Lower leg skin (tissue), 4 donors: ENCODE measurements at regions not wholly inside any gene's neighbourhood (a gene's known extent, or its start where the extent isn't known, plus 50 kb on each side); places are given as distances from the start of the nearest gene placed in this dataset.

Experiments
- DNase-seq, 2 donors: peaks; one replicate each; pipeline ENCODE4 v3.0.0-alpha.2; 2019; ENCODE audit warnings: low spot score in 2 of 2
- H3K4me3 ChIP-seq: fragments of 200-600 bp; sonication (generic); 2 replicates; pipeline ENCODE4 v1.5.1; 2017; ENCODE audit warnings: mild to moderate bottlenecking, low read depth; ENCODE audit not compliant: poor library complexity, severe bottlenecking
- POLR2A ChIP-seq, 2 donors: fragments of 450-650 bp; IDR thresholded peaks; one replicate each; pipeline ENCODE4 v1.6.1; 2016 to 2017; ENCODE audit warnings: antibody characterized with exemption in 2 of 2, mild to moderate bottlenecking in 1 of 2, moderate library complexity in 1 of 2
- WGBS, 2 donors: methylation state at CpG; one replicate each; pipeline ENCODE4 v1.1.5; 2018; 5-methylcytosine and 5-hydroxymethylcytosine counted together
- intact Hi-C: fragments of 100-400 bp; cut with DNase I; formaldehyde crosslinking; loops from one replicate; pipeline ENCODE4 v1.15.0; 2023; ENCODE audit warnings: low total_unique reads
- TF ChIP-seq, protein P1 (sequence below), 3 donors: fragments of 450-650 bp; IDR thresholded peaks; one replicate each; pipeline ENCODE4 v1.5.1; 2016; ENCODE audit warnings: antibody characterized with exemption in 3 of 3, mild to moderate bottlenecking in 3 of 3, moderate library complexity in 2 of 3

DNA sequence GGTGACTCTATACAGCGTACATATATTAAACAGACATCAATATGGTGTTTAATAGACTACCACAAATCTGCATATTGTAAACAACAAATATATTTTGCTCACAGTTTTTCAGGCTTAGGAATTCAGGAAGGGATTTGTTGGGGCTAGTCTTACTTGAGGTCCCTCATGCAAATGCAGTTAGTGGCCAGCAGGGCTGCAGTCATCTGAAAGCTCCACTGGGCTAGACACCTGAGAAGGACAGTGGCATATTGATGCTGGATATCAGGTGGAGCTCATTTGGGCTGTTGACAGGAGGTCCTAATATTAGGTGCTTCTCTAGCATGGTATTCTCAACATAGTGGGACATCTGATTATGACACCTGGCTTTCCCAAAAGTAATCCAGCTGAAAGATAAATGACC lies 493.8 kb upstream of the PABPC4L start:
- H3K4me3 ChIP-seq = no peak overlapping the region
- no peak for TF ChIP-seq POLR2A (IDR thresholded peaks at IDR 0.05)
- TF ChIP-seq, protein P1, sequence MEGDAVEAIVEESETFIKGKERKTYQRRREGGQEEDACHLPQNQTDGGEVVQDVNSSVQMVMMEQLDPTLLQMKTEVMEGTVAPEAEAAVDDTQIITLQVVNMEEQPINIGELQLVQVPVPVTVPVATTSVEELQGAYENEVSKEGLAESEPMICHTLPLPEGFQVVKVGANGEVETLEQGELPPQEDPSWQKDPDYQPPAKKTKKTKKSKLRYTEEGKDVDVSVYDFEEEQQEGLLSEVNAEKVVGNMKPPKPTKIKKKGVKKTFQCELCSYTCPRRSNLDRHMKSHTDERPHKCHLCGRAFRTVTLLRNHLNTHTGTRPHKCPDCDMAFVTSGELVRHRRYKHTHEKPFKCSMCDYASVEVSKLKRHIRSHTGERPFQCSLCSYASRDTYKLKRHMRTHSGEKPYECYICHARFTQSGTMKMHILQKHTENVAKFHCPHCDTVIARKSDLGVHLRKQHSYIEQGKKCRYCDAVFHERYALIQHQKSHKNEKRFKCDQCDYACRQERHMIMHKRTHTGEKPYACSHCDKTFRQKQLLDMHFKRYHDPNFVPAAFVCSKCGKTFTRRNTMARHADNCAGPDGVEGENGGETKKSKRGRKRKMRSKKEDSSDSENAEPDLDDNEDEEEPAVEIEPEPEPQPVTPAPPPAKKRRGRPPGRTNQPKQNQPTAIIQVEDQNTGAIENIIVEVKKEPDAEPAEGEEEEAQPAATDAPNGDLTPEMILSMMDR (IDR thresholded peaks at IDR 0.05) = no peak
- 94 to 97% methylated on average over 1 of the region's 1 CpG for WGBS, 2 donors
- no peak for DNase-seq
- intact Hi-C loops = no loop called here

DNA sequence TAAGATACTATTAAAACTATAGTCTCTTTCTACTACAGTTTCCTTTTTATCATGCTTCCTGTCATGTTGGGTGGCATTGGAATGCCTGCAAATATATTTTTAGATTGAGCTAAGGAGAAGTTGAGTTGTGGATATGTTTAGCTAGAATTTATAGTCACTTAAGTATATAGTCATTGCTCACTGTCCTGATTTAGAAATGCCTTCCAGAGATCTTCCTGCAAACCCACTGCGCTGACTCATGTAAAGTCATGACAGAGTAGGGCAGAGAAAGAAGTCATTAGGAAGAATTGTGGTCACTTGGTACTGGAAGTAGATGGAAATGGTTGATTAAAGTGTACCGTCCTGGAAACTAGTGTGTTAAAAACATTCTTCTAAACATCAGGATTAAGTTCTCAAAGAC lies 490.3 kb upstream of the PABPC4L start:
- WGBS, 2 donors = 89 to 91% methylated on average over 2 of the region's 2 CpGs
- intact Hi-C loops = no loop called here

DNA sequence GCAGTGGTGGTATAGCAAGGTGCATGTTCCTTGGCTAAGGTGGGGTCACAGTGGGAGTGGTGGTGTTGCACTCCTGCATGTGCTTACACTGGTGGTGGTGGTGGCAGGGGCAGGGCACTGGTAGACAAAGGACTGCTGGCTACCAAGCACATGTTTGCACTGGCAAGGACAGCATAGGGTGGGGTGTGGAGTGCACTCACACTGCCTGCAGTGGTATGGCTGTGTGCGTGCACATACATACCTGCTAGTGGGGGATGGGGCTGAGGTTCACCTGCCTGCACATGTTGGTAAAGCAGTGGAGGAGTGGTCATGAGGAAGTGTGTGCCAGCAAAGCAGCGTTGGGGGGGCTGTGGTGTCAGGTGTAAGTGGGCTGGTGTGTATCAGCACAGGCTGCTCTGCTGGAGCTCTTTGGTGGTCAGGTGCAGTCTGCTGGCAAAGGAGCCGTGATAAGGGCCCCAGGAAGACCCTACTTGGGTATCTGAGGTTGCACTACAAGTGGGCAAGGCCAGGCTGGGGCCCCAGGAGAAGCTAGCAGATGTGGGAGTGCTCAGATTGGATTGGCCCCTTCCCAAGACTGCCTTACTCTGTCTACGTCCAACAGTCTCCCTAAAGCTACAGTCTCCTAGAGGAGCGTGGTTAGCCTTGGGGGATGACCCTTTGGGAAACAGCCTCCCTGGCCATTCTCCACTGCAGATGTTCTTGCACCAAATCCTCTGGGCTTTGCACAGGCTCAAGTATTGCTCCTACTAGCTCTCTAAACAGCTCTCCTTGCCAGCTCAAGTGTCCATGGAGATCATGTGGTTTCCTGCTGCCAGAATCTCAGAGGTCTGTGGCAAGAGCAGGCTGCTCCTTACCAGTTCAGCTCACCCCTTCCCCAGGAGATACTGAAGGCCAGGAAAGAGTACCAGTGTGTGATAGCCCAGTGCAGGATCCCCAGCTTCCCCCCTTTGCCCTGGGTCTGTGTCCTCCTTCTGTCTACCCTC lies 486.3 kb upstream of the PABPC4L start:
- TF ChIP-seq POLR2A (IDR thresholded peaks at IDR 0.05) = no peak
- TF ChIP-seq, protein P1 (IDR thresholded peaks at IDR 0.05) = no peak
- 57 to 68% methylated on average over 4 of the region's 5 CpGs for WGBS, 2 donors
- peak in 1 of 2 donors; percentile 76 for DNase-seq
- intact Hi-C loops = no loop called here
- H3K4me3 ChIP-seq = no peak overlapping the region

More for the DNA sequence above, 490.3 kb upstream of the PABPC4L start:
- no peak overlapping the region for H3K4me3 ChIP-seq
- TF ChIP-seq, protein P1 (IDR thresholded peaks at IDR 0.05) = no peak
- TF ChIP-seq POLR2A (IDR thresholded peaks at IDR 0.05) = no peak
- no peak for DNase-seq

DNA sequence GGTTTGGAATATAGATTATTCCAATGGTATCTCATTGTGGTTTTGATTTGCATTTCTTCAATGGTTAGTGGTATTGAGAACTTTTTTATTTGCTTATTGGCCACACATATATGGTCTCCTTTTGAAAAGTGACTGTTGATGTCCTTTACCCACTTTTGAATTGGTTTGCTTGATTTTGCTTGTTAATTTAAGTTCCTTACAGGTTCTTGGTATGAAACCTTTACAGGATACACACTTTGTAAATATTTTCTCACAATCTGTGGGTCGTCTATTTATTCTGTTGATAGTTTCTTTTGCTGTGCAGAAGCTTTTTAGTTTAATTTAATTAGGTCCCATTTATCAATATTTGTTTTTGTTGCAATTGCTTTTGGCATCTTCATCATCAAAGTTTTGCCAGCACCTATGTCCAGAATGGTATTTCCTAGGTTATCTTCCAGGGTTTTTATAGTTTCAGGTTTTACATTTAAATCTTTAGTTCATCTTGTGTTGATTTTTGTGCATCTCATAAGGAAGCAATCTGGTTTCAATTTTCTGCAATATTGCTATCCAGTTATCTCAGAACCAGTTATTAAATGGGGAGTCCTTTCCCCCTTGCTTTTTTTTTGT lies 475.7 kb upstream of the PABPC4L start:
- intact Hi-C loops = no loop called here
- 77 to 81% methylated on average over 1 of the region's 1 CpG for WGBS, 2 donors
- DNase-seq = no peak
- no peak overlapping the region for H3K4me3 ChIP-seq
- TF ChIP-seq, protein P1 (IDR thresholded peaks at IDR 0.05) = no peak
- TF ChIP-seq POLR2A (IDR thresholded peaks at IDR 0.05) = no peak

DNA sequence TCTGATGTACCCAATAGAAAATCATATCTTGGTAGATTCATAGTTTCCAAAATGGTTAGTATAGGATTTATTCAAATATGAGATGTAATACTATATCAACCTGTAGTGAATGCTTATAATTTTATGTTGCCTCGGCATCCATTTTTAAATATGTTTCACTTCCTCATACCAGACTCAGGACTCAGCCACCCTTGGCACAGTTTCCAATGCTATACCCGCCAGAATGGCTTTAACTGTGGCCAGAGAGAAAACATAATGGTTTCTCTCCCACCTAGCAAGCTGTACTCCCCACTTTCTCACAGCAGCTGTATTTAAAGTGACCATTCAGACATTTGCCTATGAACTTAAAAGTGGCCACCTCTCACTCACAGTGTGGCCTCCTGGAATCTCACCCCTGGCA lies 466.6 kb upstream of the PABPC4L start:
- no peak for TF ChIP-seq POLR2A (IDR thresholded peaks at IDR 0.05)
- TF ChIP-seq, protein P1 (IDR thresholded peaks at IDR 0.05) = no peak
- intact Hi-C loops = no loop called here
- WGBS, 2 donors = 40 to 54% methylated on average over 2 of the region's 2 CpGs
- no peak for DNase-seq
- H3K4me3 ChIP-seq = no peak overlapping the region
